ENCODE measurements at regions not wholly inside any gene's neighbourhood (a gene's known extent, or its start where the extent isn't known, plus 50 kb on each side); places are given as distances from the start of the nearest gene placed in this dataset.

GRCh38 chr9:11469745-11470144 is 856.9 kb upstream of the PTPRD start:
- TF ChIP-seq CTCF (conservative IDR thresholded peaks at IDR 0.05) (no peak), EZH2 (IDR thresholded peaks at IDR 0.05; ENCODE audit: low read depth) (no peak)

Measured in PC-9 (cell line).